GM21723 (cell line): ENCODE measurements at regions not wholly inside any gene's neighbourhood (a gene's known extent, or its start where the extent isn't known, plus 50 kb on each side); places are given as distances from the start of the nearest gene placed in this dataset.

Experiments
- ATAC-seq: cut with Tn5 transposase; IDR thresholded peaks from one replicate; pipeline ENCODE4 v1.9.1; 2021; ENCODE audit warnings: mild to moderate bottlenecking, moderate library complexity; ENCODE audit not compliant: unreplicated experiment

DNA sequence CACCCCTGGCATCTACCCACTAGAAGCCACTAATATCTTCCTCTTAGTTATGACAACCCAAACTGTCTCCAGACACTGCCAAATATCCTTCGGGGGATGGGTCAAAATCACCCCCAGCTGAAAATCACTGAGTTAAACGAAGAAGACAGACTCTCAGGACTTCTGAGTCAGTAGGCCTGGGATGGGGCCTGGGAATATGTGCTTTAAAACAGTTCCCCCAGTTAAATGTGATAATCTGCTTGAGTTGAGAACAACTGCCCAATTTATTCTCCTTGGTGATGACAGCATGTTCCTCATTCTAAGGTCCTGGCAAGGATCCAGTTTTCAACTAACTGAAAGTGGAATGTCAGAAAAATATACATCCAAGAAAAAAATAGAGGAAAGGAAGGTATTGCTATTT is 52.4 kb downstream of the CBLL2 start:
- ATAC-seq = no peak

DNA sequence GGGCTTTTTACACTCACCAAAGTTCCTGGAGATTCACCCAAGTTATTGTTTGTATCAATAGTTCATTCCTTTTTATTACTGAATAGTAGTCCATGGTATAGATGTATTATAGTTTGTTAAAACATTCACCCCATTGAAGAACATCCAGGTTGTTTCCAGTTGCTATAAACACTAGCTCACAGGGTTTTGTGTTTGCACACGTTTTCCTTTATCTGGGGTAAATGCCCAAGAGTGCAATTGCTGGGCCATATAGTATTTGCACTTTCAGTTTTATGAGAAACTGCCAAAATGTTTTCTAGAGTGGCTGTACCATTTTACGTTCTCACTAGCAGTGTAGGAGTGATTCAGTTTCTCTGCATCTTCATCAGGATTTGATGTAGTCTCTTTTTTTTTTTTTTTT is 57.1 kb downstream of the CBLL2 start:
- ATAC-seq = no peak

DNA sequence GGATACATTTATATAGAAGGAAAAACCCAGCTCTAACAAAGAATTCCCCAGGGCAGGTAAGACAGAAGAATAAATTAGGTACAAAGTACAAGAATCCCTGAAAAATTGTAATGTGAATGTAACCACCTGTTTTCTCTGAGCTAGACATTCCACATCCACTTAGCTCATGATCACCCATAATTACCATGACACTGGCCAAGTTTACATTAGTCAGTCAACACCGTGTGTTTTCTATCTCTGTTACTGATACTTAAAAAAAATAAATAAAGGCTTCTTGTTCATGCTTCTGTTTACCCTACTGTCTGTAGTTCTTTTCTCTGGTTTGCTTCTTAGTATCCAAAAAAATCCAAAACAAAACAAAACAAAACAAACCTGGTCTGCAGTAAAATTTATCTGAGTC is 66.0 kb downstream of the CBLL2 start:
- ATAC-seq = no peak

DNA sequence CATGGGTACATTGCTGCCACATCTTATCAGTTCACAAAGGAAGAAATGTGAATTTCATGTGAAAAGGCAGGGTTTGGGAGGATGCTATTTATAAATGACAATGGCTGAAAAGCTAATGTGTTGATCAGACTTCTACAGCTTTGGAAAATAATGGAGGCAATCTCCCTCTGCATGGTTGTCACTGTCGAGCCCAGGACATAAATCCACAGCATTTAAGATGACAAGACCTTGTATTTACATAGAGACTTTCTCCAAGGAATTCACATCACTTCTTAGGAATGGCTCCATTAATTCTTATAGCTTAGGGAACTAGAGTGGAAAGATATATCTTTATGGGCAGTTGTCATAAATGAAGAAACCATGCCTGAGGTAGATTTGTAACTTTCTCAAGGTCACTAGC is 66.7 kb downstream of the CBLL2 start:
- ATAC-seq = no peak

DNA sequence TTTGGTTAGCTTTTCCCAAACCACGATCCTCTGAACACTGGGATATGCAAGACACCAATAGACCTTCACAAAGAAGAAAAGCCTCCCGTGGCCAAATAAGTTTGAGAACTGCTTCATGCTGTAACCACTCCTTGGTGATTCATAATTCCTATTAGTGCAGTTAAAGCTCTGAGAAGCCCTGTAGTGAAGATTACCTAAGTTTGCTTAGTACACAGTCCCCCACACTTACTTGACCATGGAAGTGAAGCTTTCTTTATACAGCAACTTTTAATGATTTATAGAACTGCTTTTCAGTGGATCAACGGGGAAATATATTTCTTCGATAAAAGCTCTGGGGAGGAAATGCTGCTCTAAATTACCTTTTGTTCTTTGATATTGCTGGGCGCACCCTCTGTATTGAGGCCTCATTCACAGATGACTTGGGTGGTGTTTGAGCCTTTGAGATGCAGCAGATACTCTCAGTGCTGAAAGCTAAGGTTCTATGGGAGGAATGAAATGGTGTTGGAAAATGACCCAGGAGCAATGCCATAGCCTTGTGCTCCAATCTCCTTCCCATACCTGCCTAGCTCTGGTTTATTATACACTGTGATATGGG is 67.4 kb downstream of the CBLL2 start:
- no peak for ATAC-seq

DNA sequence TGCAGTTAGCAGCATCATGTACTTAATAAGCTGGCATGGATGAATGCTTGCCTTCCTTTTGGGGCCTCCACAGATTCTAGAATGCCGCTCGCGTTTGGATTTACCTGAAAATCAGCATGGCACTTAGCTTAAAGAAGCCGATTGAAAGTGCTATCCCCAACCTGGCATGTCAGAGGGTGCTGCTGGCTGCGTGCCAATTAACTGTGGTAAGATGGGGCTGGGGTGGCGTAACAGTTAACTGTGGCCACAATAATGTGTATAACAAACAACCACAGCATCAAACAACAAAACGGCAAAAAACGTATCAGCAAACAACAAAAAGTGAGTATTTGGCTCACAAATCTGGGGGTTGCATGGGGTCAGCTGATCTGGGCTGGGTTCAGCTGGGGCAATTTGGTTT is 70.5 kb downstream of the CBLL2 start:
- no peak for ATAC-seq

DNA sequence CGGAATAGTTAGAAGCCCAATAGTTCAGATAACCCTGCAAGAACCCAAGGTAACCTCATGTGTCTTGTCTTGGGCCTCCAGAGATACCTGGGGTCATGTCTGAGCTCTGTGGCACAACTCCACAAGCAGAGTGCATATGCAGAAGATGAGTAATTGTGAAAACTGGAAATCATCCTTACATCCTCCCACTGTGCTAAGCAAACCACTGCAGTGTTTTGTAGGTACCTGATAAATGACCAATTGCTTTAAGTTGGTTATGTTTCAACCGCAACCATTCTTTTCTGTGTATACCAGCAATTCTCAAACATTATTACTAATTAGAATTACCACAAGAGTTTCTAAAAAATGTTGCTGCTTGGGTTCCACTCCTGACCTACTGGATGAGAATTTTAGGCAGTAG is 73.2 kb downstream of the CBLL2 start:
- no peak for ATAC-seq

DNA sequence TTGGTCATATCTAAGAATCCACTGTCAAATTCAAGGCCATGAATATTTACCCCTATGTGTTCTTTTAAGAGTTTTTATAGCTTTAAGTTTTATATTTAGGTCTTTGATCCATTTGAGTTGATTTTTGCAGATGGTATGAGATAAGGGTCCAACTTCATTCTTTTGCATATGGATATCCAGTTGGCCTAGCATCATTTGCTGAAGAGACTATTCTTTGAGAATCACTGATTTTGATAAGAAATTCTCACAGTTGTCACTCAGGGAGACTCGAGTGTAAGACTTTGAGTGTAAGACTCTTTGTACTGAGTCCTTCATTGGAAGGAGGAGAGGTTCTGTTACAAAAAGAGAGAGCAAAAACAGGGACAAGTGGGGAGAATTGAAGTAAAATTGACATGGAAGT is 74.8 kb downstream of the CBLL2 start:
- no peak for ATAC-seq

DNA sequence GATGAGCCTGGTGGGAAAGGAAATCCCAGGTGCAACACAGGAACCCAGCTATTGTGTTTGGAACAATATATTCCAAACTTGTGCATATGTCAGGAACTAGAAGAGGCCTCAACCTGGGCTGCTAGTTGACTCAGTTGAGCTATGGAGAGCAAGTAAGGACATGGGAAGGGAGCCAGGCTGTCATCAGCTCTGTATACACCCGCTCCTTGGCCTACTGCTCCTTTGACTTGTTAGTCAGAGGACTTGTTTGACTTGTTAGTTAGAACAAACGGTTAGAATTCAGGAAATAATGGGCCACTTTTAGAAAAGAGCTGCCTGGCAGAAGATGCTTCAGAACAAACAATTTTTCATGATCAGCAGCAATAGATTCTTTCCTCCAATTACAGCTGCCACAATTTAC is 76.4 kb downstream of the CBLL2 start:
- ATAC-seq = no peak

DNA sequence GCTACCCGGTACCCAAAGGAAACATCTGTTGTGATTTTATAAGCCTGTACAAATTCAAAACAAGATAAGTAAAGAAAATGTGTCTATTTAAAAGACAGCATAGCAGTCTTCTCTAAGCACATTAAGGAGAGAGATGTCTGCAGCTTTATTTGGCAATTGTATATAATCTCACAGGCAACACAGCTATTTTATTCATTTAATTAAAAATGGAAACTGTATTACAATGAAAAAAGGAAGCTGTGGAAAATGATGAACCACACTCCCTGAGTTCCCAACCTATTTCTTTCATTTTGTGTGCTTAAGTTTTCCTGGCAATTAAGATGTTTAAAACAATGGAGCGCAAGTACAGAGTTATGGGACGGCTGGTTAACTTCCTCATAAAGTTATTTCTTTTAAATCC is 78.4 kb downstream of the CBLL2 start:
- no peak for ATAC-seq

DNA sequence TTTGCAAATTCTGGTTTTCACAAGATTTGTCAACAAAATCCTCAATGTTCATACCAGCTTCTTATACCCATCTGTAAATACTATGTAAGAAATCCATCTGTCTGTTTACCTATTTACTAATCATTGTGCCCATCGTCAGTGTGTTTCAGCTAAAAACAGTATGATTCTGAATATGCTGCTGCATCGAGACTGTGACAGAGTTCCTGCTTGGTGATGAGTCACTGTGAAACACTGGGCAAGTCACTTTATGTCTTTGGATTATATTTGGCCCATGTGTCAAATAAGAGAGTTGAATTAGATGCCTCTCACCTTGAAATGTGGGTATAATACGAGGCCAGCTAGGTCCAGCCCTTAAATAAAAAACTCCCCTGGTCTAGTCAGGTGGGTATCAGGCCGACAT is 79.3 kb downstream of the CBLL2 start:
- no peak for ATAC-seq

DNA sequence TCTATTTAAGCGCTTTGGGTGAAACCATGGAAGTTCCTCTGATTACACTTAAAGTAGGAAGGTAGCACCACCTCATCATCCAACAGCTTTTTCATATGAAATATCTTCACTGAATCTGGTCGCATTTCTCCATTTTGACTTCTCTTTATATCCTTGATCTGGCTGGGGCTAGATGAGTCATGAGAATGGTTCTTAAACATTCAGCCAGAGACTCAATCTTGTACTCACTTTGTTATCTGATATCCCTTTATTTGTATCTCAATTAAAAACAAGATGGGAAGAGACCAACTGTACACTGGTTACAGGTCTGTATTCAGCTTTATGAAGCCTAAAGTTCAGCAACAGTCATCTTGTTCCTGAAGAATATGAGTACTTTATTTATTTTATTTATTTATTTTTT is 84.9 kb downstream of the CBLL2 start:
- ATAC-seq = no peak

DNA sequence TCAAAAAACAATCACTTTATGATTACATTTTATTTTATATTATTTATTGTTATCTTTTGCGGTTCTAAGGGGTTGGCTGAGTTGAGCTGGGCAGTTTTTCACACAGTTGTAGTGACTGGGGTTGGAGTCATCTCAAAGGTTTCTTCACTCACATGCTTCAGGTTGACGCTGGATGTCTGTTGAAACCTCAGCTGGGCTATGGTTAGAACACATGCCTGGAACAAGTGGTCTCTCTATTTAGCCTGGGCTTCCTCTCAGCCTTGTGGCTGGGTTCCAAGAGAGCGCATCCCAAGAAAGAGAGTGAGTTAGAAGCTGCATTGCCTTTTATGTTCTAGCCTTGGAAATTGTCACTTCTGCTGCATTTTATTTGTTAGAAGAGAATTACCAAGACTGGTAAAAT is 87.4 kb downstream of the CBLL2 start:
- no peak for ATAC-seq

DNA sequence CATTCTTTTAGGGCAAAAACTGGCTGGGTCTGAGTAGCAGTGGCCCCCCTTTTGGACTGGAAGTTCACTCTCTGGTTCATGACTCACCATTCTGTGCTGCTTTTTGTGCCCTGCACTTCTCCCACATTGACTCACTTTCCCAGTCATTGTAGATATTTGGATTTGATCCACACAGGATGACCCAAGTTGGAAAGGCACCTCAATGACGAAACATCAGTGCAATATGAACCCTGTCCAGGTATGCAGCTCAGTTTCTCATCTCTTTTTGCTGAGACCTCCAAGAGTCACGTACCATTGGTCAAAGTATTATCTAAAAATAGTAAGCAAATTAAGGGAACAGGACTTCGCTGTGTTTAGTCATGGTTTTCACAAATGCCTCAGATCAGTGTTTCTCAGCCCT is 92.7 kb downstream of the CBLL2 start:
- ATAC-seq = no peak

DNA sequence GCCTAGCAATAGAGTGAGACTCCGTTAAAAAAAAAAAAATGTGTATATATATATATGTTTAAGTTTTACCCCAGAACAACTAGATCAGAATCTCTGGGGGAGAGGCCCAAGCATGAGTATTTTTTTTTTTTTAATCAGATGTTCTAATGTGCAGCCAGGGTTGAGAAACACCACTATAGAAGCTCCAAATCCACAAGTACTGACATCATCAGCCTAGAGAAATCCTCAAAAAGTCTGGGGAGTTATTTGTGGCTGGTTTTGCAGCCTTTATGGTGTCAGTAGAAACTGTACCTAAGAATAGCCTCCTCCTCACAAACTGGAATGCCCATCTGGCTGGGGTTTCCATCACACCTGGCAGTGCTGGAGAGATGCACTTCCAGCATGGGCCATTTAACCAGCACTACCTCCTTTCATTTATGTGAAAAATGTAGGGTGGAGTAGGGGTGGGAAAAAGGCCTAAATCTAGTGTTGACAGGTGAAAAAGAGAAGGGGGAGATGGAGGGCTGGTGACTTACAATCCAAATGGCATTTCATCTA is 93.5 kb downstream of the CBLL2 start:
- ATAC-seq = no peak

DNA sequence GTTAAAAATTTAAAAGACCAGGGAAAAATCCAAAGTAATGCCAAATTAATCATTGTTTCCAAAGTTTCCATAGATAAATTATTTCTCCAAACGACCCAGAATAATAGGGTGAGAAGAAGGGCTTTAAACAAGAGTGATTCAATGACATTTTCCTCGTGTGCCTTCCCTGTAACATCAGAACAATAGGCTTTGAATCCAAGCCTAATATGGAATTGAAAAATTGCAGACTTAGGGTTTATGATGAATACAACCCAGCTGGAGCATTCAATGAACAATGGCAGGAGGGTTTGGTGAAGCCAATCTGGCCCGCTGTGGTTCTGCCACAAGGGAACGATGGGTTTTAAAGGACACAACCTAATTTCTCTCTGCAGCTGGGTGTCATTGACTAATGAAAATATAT is 94.2 kb downstream of the CBLL2 start:
- no peak for ATAC-seq

DNA sequence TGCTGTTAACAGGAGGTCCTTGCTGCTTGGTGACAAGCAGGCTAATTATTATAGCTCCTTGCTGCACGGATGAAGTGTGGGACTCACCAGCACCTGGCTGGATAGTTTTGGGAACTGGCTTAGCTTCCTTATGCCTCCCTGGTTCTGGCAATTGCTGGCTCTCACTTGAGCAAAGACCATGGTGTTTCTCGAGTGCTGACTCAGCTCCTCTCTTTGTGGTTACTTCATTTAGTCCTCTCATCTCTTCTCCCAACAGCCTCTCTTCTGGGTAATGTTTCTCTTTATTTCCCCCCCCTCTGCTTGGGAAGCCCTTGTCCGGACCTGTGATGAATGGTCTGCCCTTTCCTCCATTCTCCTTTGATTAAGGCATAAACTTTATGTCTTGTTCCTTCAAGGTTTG is 100.4 kb downstream of the CBLL2 start:
- no peak for ATAC-seq

DNA sequence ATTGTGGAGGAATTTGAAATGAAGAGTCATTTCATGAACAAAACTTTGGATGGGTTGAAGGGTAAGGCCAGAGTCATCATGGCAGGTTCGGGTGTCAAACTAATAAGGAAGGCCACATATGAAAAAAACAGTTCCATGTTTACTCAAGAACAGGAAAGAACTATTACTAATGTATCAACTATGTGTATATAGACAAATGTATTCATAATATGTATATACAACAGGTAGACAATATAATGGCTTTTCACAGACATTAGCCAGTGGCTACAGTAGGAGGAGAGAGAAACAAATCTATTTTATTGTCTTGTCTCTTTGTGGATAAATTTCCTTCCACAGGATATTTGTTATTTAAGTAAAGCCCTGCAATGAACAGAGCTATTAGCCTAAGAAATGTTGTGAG is 101.1 kb downstream of the CBLL2 start:
- ATAC-seq = no peak

DNA sequence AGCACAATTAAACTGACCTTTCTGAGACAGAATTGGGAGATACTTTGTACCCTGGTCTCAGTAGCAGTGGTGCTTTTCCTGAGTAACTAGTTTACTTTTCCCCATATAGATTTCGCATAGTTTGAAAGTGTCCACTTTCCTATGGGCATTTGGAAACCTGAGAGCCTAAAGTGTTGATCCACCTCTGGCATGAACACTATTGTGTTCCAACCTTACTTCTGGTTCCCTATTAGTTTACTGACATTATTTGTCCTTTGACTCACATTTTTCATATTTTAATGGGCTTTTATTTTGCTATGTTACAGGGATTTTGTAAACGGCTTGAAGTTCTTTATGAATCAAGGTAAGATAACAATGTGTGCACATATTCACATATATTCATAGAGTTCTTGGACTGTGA is 103.7 kb downstream of the CBLL2 start:
- no peak for ATAC-seq

DNA sequence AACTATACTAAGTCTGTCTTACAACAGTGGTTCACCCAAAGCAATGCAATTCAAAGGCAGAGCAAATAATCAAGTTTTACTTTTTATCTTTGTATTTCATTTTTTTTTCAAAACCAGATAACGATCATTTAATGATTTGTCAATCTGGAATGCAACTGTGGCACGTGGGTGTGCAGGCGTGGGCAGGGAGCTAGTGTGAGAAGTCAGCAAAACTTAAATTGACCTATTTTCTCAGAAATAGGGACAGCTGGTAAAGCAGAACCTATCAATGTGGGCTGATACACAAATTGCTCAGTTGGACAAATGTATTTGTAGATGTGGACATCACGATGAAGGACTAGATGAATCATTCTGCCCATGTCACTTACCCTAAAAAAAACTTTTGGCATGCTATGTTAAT is 105.6 kb downstream of the CBLL2 start:
- no peak for ATAC-seq

DNA sequence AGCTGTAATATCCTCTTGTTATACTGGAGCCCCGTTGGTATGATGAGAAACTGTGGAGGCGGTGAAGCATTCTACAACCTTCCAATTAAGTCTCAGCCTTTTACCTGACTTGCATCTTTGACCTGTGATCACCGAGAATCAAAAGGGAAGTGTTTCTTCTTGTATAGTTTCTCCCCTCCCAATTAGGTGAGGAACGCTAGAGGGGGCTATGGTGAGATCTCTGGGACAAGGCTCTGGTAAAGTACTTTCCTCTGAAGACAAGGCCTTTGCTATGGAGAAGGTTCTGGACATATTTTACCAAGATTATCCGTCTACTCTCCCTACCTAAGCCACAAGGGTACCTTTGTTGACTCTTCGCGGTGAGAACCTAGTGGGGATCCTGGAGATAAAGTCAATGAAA is 111.3 kb downstream of the CBLL2 start:
- ATAC-seq = no peak

DNA sequence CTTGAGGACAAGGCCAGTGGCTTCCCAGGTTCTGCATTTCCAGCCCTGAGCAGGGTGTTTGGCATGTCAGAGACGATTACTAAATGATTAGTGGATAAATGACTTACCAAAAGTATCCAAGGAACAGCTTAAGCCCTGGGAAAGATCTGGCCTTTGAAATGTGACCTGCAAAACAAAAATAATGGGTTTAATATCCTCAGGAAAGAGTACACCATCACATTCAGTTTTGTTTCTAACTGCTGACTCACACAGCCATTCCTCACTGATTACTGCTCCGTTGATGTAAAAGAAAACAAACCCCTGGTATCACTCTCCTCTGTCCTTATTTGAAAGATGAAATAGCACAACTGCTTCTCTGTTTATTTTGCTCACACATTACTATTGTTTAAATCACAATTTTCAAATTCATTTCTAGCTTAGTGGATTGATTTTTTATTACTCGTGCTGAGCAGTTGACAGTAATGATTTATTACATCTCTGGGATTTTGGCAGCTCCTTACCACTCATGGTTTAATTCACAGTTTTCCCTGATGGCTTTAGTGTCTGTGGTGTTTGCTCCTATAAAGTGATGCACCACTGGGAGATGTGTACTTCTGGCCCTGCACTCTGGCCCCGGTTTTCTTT is 117.0 kb downstream of the CBLL2 start:
- no peak for ATAC-seq
